IPS DF 6.9 (cell line): ENCODE measurements at regions not wholly inside any gene's neighbourhood (a gene's known extent, or its start where the extent isn't known, plus 50 kb on each side); places are given as distances from the start of the nearest gene placed in this dataset.

Experiments
- DNase-seq: peaks from one replicate; pipeline ENCODE4 v3.0.0-alpha.2; 2013; ENCODE audit warnings: low read depth, low spot score
- H3K27ac ChIP-seq: one replicate; pipeline ENCODE4 v1.5.1; 2013; ENCODE audit warnings: low read length, control low read depth
- H3K27me3 ChIP-seq: 2 replicates; pipeline ENCODE4 v1.6.1; 2013; ENCODE audit warnings: mild to moderate bottlenecking, low read length; ENCODE audit not compliant: control insufficient read depth, insufficient read depth
- H3K36me3 ChIP-seq: 2 replicates; pipeline ENCODE4 v1.6.1; 2013; ENCODE audit warnings: low read length; ENCODE audit not compliant: control insufficient read depth, insufficient read depth
- H3K4me1 ChIP-seq: 2 replicates; pipeline ENCODE4 v1.6.1; 2013; ENCODE audit warnings: low read length; ENCODE audit not compliant: control insufficient read depth, insufficient read depth
- H3K4me3 ChIP-seq: 2 replicates; pipeline ENCODE4 v1.5.1; 2013; ENCODE audit warnings: mild to moderate bottlenecking, low read length
- H3K9me3 ChIP-seq: 2 replicates; pipeline ENCODE4 v1.6.1; 2013; ENCODE audit warnings: low read length, inconsistent platforms; ENCODE audit not compliant: control insufficient read depth, insufficient read depth
- WGBS: extraction: QIAGEN DNeasy Blood & Tissue Kit; methylation state at CpG from one replicate; pipeline ENCODE4 v1.1.7; 2013; ENCODE audit warnings: mixed read lengths, missing lambda C conversion rate; ENCODE audit not compliant: insufficient read length, insufficient coverage; 5-methylcytosine and 5-hydroxymethylcytosine counted together

DNA sequence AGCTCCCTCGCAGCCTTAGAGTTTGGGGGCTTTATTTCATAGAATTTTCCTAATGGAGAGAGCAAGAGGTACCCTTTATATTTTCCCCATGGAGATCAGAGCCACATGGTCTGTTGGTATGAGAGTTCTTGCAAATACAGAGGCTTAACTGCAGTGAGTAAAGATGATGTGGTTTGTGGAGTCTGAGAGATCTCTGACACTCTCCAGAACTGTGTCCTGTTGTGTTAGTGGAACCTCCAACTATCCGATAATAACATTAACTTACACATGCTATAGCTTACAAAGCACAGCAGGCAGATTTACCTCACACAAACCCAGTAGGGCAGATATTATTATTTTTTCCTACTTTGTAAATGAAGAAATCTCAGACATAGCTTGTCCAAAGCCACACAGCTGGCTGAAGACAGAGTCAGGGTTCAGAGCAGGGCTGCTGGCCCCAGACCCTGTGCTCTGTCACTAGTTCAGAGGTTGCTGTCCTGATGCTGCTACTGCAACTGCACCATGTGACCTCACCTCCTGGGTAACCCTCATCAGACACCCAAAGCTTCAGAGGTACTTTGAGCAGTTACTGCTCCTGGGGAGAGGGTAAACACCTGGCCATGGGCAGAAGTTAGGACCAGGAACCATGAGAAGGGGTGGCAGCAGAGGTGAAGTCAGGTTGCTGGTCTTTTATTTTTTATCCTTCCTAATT is 384.8 kb upstream of the PROX1 start:
- Histone ChIP-seq H3K27me3 (no peaks in the 10 kb centered on the region), H3K4me1 (no peaks in the 10 kb centered on the region), H3K36me3 (no peaks in the 10 kb centered on the region), H3K9me3 (no peaks in the 10 kb centered on the region), H3K27ac (no peak overlapping the region), H3K4me3 (no peak overlapping the region)
- no peak for DNase-seq
- no CpG with 5 or more reads among the region's 2 CpGs for WGBS

DNA sequence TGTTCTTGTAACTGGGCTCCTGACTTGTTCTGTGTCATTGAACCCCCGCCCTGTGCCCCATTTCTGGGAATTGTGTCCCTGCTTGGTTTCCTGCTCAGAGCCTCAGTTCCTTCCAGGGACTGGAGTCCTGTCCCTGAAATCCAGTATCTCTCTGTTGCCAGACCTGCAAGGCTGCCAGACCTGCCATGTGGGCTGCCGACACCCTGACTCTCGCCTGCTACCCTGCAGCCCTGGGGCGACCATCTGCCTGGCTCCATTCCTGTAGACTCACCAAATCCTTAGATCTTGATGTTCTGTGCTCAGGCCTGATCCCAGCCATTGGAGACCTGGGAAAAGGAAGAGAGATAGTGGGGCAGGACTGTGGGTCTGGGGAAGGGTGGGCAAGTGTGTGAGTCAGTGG is 383.3 kb upstream of the PROX1 start:
- no peaks in the 10 kb centered on the region for H3K27me3 ChIP-seq
- no peak overlapping the region for H3K4me3 ChIP-seq
- H3K9me3 ChIP-seq, result no peaks in the 10 kb centered on the region
- no peaks in the 10 kb centered on the region for H3K4me1 ChIP-seq
- no peaks in the 10 kb centered on the region for H3K36me3 ChIP-seq
- WGBS, result no CpG with 5 or more reads among the region's 4 CpGs
- DNase-seq, result no peak
- H3K27ac ChIP-seq, result no peak overlapping the region

DNA sequence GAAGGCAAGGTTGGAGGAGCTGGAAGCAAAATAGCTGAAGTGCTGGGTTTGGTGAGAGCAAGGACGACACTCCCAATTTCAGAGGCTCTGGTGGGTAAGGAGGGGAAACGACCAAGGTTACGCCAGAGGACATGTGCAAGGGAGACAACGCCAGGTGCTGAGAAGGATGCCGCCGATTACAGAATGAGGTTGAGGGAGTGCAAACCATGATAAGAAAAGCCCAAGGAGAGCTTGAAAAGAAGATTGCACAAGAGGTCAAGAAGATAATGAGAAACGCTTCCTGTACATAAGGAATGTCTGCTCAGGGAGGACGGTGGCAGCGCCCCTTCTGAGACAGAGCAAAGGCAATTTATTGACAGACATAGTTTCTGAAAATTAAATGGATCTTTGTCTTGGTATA is 382.0 kb upstream of the PROX1 start:
- no CpG with 5 or more reads among the region's 9 CpGs for WGBS
- no peak for DNase-seq
- H3K27me3 ChIP-seq, result no peaks in the 10 kb centered on the region
- H3K27ac ChIP-seq, result no peak overlapping the region
- H3K4me1 ChIP-seq, result no peaks in the 10 kb centered on the region
- H3K9me3 ChIP-seq, result no peaks in the 10 kb centered on the region
- no peaks in the 10 kb centered on the region for H3K36me3 ChIP-seq
- H3K4me3 ChIP-seq, result no peak overlapping the region

DNA sequence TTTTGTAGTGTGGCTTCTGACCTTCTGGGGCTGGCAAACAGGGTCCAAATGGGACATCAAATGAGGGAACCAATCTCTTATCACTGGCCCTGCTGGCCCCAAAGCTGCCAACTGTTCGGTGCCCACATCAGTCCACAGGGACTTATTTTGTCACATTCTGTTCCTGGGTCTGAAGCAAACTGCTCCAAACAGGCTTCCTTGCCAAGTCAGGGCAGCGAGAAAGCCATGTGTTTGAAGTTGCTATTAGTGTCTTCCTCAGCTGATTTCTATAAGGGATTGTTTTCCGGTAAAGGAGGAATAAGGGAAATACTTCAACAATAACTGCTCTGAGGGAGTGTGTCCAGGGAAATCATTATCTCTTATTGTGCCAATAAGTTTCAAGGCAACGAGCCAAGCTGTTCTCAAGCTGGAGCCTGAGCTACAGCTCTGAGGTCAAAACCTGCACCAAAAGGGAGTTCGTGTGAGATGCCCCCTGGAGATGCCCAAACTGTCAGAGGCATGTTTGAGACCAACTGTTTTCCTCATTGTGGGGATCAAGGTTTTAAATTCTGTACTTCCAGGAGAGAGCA is 381.4 kb upstream of the PROX1 start:
- no CpG with 5 or more reads among the region's 5 CpGs for WGBS

DNA sequence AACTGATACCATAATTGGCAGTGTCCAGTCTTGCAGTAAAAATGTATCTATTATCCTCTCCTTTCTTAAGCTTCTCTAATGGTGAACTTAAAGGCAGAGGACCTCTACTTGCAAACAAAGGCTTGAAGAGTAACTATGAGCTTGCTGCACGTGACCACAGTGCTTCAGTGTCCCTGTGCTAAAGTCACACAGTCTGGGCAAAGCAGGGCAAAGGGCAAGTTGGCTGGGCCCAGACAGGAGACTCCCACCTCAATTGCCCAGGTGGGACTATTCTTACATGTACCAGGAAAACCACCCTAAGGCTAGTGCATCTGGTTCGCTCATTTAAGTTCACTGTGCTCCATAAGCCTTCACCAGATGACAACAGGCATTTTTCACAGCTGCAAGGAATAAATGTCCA is 374.2 kb upstream of the PROX1 start:
- no peak overlapping the region for H3K4me3 ChIP-seq
- H3K27ac ChIP-seq, result no peak overlapping the region
- no peaks in the 10 kb centered on the region for H3K27me3 ChIP-seq
- WGBS, result no CpG with 5 or more reads among the region's 2 CpGs
- no peaks in the 10 kb centered on the region for H3K36me3 ChIP-seq
- H3K9me3 ChIP-seq, result no peaks in the 10 kb centered on the region
- no peak for DNase-seq
- no peaks in the 10 kb centered on the region for H3K4me1 ChIP-seq

More for the DNA sequence above, 381.4 kb upstream of the PROX1 start:
- Histone ChIP-seq H3K36me3 (no peaks in the 10 kb centered on the region), H3K9me3 (no peaks in the 10 kb centered on the region), H3K4me3 (no peak overlapping the region), H3K4me1 (no peaks in the 10 kb centered on the region), H3K27me3 (no peaks in the 10 kb centered on the region), H3K27ac (no peak overlapping the region)
- DNase-seq, result no peak

DNA sequence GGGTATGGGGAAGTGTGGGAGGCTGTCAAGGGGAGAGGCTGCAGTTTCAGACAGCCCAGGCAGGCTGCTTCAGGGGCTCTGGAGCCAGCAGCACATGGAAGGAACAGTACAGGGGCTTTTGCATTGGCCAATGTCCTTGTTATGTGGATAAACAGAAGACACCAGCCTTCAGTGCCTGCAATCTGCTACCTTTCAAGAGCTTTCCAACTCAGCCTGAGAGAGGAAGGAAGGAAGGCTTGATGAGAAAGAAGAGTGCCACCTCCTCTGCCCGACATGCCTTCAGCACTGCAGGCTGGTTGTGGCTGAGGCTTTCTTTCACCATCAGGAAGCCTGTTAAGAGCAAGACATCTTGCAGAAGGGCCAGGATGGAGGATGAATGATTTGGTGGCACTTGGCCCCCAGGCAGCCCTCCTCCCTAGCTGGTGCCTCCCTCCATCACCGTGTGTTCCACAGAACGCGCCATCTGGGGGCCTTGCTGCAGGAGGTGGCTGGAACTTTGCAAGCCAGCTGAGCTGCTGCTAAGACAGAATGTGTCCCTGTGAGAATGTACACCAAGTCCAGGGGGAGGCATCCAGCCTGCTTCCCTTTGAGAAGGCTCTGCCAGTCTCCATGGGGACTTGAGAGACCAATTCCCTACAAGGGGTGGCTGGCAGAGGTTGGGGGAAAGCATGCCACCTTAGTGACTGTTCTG is 372.4 kb upstream of the PROX1 start:
- no CpG with 5 or more reads among the region's 4 CpGs for WGBS
- Histone ChIP-seq H3K27ac (no peak overlapping the region), H3K36me3 (no peaks in the 10 kb centered on the region), H3K4me3 (no peak overlapping the region), H3K4me1 (no peaks in the 10 kb centered on the region), H3K9me3 (no peaks in the 10 kb centered on the region), H3K27me3 (no peaks in the 10 kb centered on the region)
- DNase-seq, result no peak

DNA sequence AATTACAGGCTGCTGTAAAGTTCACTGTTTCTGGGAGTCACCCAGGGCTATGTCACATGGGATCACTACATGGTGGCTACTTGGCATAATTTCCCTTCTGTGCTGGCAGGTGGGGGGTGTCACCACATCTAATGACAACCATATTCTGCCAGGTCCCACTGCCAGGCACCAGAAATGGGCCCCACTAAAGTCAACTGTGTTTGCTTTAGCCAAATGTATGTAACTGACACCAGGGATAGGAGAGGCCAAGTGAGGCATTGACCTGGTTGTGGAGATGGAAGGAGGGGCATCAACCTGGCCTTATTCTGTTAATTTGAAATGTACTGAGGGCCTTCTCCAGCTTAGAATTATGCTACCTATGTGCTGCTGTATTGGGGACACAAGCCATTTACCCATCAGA is 370.6 kb upstream of the PROX1 start:
- no peak for DNase-seq
- H3K27ac ChIP-seq, result no peak overlapping the region
- no peaks in the 10 kb centered on the region for H3K27me3 ChIP-seq
- no peak overlapping the region for H3K4me3 ChIP-seq
- H3K36me3 ChIP-seq, result no peaks in the 10 kb centered on the region
- H3K9me3 ChIP-seq, result no peaks in the 10 kb centered on the region
- H3K4me1 ChIP-seq, result no peaks in the 10 kb centered on the region

DNA sequence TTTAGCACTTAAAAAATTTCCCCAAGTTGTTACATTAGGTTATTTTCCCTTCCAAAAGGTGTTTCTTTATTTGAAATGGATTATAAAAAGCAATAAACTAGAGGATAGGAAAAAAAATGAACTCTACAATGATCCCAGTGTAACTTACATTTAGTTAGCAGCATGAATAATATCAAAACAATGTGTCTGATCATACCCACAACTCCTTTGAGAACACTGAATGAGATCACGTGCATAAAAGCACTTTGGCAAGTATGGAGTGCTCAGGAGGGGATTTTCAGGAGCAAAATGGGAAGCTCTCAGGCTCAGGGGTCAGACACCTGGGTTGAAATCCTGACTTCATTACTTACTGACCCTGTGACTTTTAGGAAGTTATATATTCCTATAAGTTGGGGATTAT is 369.7 kb upstream of the PROX1 start:
- no peaks in the 10 kb centered on the region for H3K4me1 ChIP-seq
- WGBS, result no CpG with 5 or more reads among the region's 1 CpG

DNA sequence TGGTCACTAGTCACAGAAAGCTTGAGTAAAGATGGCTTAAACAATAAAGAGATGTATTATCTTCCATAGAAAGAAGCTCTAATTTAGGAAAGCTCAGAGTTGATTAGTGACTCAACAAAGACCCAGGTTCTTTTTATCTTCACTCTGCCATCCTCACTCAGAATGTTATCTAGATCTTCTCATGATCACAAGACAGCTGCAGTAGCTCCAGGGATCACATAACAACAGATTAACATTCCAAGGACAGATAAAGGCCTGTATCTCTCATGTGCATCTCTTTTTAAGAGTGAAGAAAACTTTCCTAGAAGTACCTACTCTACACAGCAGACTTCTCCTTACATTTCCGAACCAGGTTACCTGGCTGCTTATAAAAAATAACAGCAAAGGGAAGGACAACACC is 368.7 kb upstream of the PROX1 start:
- Histone ChIP-seq H3K4me1 (no peaks in the 10 kb centered on the region), H3K36me3 (no peaks in the 10 kb centered on the region), H3K27ac (no peak overlapping the region), H3K4me3 (no peak overlapping the region), H3K9me3 (no peaks in the 10 kb centered on the region), H3K27me3 (no peaks in the 10 kb centered on the region)
- WGBS, result no CpG with 5 or more reads among the region's 1 CpG
- DNase-seq, result no peak

More for the DNA sequence above, 369.7 kb upstream of the PROX1 start:
- Histone ChIP-seq H3K27ac (no peak overlapping the region), H3K36me3 (no peaks in the 10 kb centered on the region), H3K27me3 (no peaks in the 10 kb centered on the region), H3K9me3 (no peaks in the 10 kb centered on the region), H3K4me3 (no peak overlapping the region)
- DNase-seq, result no peak

DNA sequence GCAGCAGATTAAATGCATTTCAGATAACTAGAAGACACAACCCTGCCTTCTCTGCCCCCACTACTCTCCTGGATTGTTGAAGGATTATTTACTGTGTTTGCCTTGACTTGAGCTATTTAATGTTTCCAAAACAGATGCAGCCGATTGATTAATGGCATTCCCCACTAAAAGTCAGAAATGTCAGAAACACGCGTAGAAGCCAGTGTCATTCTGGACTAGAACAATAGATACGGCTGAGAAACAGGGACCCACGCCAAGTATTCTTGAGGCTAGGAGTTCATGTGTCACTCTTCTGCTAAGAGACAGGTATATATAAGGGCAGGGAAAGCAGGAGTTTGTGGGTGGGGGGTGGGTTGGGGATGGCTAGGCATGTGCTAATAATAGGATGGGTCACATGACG is 366.7 kb upstream of the PROX1 start:
- WGBS, result no CpG with 5 or more reads among the region's 6 CpGs
- Histone ChIP-seq H3K27ac (no peak overlapping the region), H3K9me3 (no peaks in the 10 kb centered on the region), H3K4me3 (no peak overlapping the region), H3K4me1 (no peaks in the 10 kb centered on the region), H3K36me3 (no peaks in the 10 kb centered on the region), H3K27me3 (no peaks in the 10 kb centered on the region)
- no peak for DNase-seq
